ENCODE measurements at regions not wholly inside any gene's neighbourhood (a gene's known extent, or its start where the extent isn't known, plus 50 kb on each side); places are given as distances from the start of the nearest gene placed in this dataset.

GRCh38 chr4:123020285-123020684 is 97.9 kb upstream of the NUDT6 start (continued):
- TF ChIP-seq PML (IDR thresholded peaks at IDR 0.05; ENCODE audit: low read length) = no peak

DNA sequence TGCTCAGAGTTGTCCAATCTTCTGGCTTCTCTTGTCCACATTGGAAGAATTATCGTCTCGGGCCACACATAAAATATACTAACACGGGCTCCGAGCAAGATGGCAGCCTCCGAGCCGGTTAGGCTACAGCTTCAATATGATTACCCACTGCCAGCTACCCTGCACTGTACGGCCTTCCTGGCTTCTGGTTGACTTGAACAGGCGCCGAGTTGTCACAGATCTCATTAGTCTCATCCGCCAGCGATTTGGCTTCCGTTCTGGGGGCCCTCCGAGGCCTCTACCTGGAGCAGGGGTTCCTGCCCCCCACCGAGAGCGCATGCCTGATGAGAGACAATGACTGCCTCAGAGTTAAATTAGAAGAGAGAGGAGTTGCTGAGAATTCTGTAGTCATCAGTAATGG is 101.2 kb upstream of the NUDT6 start:
- SMC1A ChIA-PET (ENCODE audit: uncharacterized antibody, unreplicated experiment) = no interaction called here
- DNase-seq (ENCODE audit: low read depth, low spot score) (no peak), FAIRE-seq (no peak), ATAC-seq (no peak)
- Histone ChIP-seq H3K4me1 (ENCODE audit: control insufficient read depth, insufficient read depth, low read length) (no peaks in the 10 kb centered on the region), H4K20me1 (ENCODE audit: control insufficient read depth, insufficient read depth) (no peaks in the 10 kb centered on the region), H3K4me3 (no peak overlapping the region), H3K9me3 (replicated peaks; ENCODE audit: control insufficient read depth, insufficient read depth, low read length) (no peaks in the 10 kb centered on the region), H3K4me2 (ENCODE audit: control insufficient read depth, insufficient read depth) (no peak overlapping the region), H3K9ac (ENCODE audit: control insufficient read depth, insufficient read depth, low read length) (no peak overlapping the region), H3K27me3 (replicated peaks in 1 of 2; ENCODE audit: control insufficient read depth in 2 of 2, insufficient read depth in 2 of 2, low read length in 1 of 2) (no peaks in the 10 kb centered on the region), H3K79me2 (ENCODE audit: control insufficient read depth, insufficient read depth, low read length) (no peaks in the 10 kb centered on the region), H3K36me3 (ENCODE audit: control insufficient read depth in 2 of 2, insufficient read depth in 2 of 2, low read length in 1 of 2) (no peaks in the 10 kb centered on the region), H3K27ac (ENCODE audit: control insufficient read depth, insufficient read depth) (no peak overlapping the region), H2AFZ (ENCODE audit: control insufficient read depth, low read depth, low read length) (no peak overlapping the region)
- in situ Hi-C loops (cut with MboI) = no loop called here
- intact Hi-C loops (cut with micrococcal nuclease; ENCODE audit: unreplicated experiment) = no loop called here
- CTCF ChIA-PET = no interaction called here
- POLR2A ChIA-PET = no interaction called here
- 92% methylated on average over 15 of the region's 15 CpGs for WGBS (ENCODE audit: insufficient coverage, insufficient replicate concordance, low lambda C conversion rate, missing lambda C conversion rate)
- RAD21 ChIA-PET (ENCODE audit: unreplicated experiment) = no interaction called here
- no TSS peak for BruUV-seq (replicated peaks)
- TF ChIP-seq CREB1 (IDR thresholded peaks at IDR 0.05; ENCODE audit: low read depth) (no peak), GABPA (IDR thresholded peaks at IDR 0.05; ENCODE audit: low read depth) (no peak), PAX5 (IDR thresholded peaks at IDR 0.05; ENCODE audit: borderline replicate concordance, low read depth, low read length) (no peak), BHLHE40 (IDR thresholded peaks at IDR 0.05; ENCODE audit: borderline replicate concordance in 1 of 2, low read depth in 2 of 2, low read length in 1 of 2) (no peak), MEF2A (IDR thresholded peaks at IDR 0.05; ENCODE audit: insufficient read depth, low read depth, low read length) (no peak), SIN3A (IDR thresholded peaks at IDR 0.05; ENCODE audit: low read depth, low read length) (no peak), ZBTB11 (CRISPR knock-in tag; IDR thresholded peaks at IDR 0.05) (no peak), CHD1 (IDR thresholded peaks at IDR 0.05; ENCODE audit: low read depth, low read length) (no peak), CEBPZ (IDR thresholded peaks at IDR 0.05; ENCODE audit: low read depth, low read length) (no peak), ZNF687 (IDR thresholded peaks at IDR 0.05) (no peak)
